GM13977 (cell line): ENCODE measurements at regions not wholly inside any gene's neighbourhood (a gene's known extent, or its start where the extent isn't known, plus 50 kb on each side); places are given as distances from the start of the nearest gene placed in this dataset.
"Not testable (repeated sequence)": the region's sequence is repeated elsewhere in the genome, so short reads cannot be mapped to it uniquely, and the experiment has no call there.

Experiments used
- DNase-seq: peaks from one replicate; pipeline ENCODE4 v3.0.0; 2012; ENCODE audit warnings: low spot score
- CTCF ChIP-seq: IDR thresholded peaks from 2 replicates; pipeline ENCODE4 v1.5.1; 2012; ENCODE audit warnings: mild to moderate bottlenecking, control low read depth; ENCODE audit not compliant: insufficient read depth; ENCODE audit errors: extremely low read depth, missing control alignments
- in situ Hi-C: fragments of 300-500 bp; cut with MboI; formaldehyde crosslinking; loops from one replicate; pipeline ENCODE4 v1.12.0; 2022; ENCODE audit warnings: low sequenced_read_pairs, low pct_unique_long_range_greater_than_20kb, mixed read lengths, inconsistent platforms; ENCODE audit not compliant: unreplicated experiment

GRCh38 chr9:90073186-90073945, 468.6 kb downstream of the GADD45G start:
- DNase-seq, result no peak
- no peak for TF ChIP-seq CTCF
- in situ Hi-C loops, result no loop called here

GRCh38 chr9:90074316-90074962, 469.6 kb downstream of the GADD45G start:
- in situ Hi-C loops, result no loop called here
- DNase-seq, result no peak

GRCh38 chr9:90077598-90077997, 472.8 kb downstream of the GADD45G start:
- DNase-seq, in situ Hi-C loops: not testable (repeated sequence)

More at GRCh38 chr9:90074316-90074962, 469.6 kb downstream of the GADD45G start:
- TF ChIP-seq CTCF, result no peak

- in situ Hi-C loops, result no loop called here
- no peak for TF ChIP-seq CTCF
- DNase-seq, result no peak
Measured at GRCh38 chr9:90078988-90079421, 474.2 kb downstream of the GADD45G start.

- in situ Hi-C loops, result no loop called here
- DNase-seq, result peak; percentile 1
- no peak for TF ChIP-seq CTCF
Measured at GRCh38 chr9:90085633-90086032, 480.8 kb downstream of the GADD45G start.

- in situ Hi-C loops, result no loop called here
- DNase-seq, result peak; percentile 6
- no peak for TF ChIP-seq CTCF
Measured at GRCh38 chr9:90086101-90086511, 481.3 kb downstream of the GADD45G start.

GRCh38 chr9:90088434-90088833, 483.6 kb downstream of the GADD45G start:
- no peak for DNase-seq
- in situ Hi-C loops, result no loop called here
- no peak for TF ChIP-seq CTCF
